B cell (primary cell): ENCODE measurements at regions not wholly inside any gene's neighbourhood (a gene's known extent, or its start where the extent isn't known, plus 50 kb on each side); places are given as distances from the start of the nearest gene placed in this dataset.

Source experiments
- CTCF ChIP-seq: fragments of 200-600 bp; IDR thresholded peaks from one replicate; pipeline ENCODE4 v1.8.0; 2022; ENCODE audit warnings: antibody characterized with exemption, mild to moderate bottlenecking
- EZH2 ChIP-seq: IDR thresholded peaks from 2 replicates; pipeline ENCODE4 v1.6.1; 2012; ENCODE audit warnings: borderline replicate concordance, low read depth, mild to moderate bottlenecking, moderate library complexity, low read length; ENCODE audit not compliant: insufficient read depth, poor library complexity, severe bottlenecking

DNA sequence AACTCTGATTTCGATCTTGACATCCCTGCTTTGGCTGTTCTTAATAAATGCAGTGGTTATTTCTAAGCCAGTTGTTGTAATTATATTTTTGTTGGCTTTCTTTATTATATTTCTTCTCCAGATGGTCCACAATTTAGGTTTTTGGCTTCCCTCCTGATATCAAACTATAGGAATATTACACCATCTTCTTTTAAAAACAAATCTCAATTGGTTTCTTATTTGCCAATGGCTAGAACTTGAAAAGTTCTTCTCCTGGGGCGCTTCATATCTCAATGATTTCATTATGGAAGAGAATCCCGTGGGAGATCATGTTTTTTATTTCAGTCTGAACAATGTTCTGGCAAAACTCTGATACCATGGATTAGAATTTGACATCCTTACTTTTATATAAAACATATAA lies 292.3 kb downstream of the FLRT2 start:
- no peak for TF ChIP-seq CTCF
- no peak for TF ChIP-seq EZH2
